Gastrocnemius medialis (tissue), 4 donors: ENCODE measurements at regions not wholly inside any gene's neighbourhood (a gene's known extent, or its start where the extent isn't known, plus 50 kb on each side); places are given as distances from the start of the nearest gene placed in this dataset.

Experiments
- CTCF ChIP-seq, 5 experiments: fragments of 450-650 bp in 3 of 5; fragments of 200-600 bp in 2 of 5; sonication (generic) in 2 of 5; IDR thresholded peaks in 4 of 5; conservative IDR thresholded peaks in 1 of 5; 1 replicate in 4 of 5; 2 replicates in 1 of 5; pipeline ENCODE4 v1.5.1; 2016 to 2019; ENCODE audit warnings: antibody characterized with exemption in 5 of 5, mild to moderate bottlenecking in 3 of 5, moderate library complexity in 3 of 5
- POLR2A ChIP-seq, 2 donors: fragments of 450-650 bp; IDR thresholded peaks; one replicate each; pipeline ENCODE4 v1.6.1; 2017; ENCODE audit warnings: antibody characterized with exemption in 2 of 2, mild to moderate bottlenecking in 2 of 2, moderate library complexity in 2 of 2

- TF ChIP-seq CTCF (IDR thresholded peaks at IDR 0.05 in 4 of 5, conservative IDR thresholded peaks at IDR 0.05 in 1 of 5): no peak
- TF ChIP-seq POLR2A (IDR thresholded peaks at IDR 0.05): no peak
Observed at GRCh38 chr12:93139028-93139665, 210.1 kb upstream of the EEA1 start.
